ENCODE measurements at regions not wholly inside any gene's neighbourhood (a gene's known extent, or its start where the extent isn't known, plus 50 kb on each side); places are given as distances from the start of the nearest gene placed in this dataset.

GRCh38 chr12:125684968-125685790 lies 619.9 kb downstream of the AACS start (continued):
- TF ChIP-seq, protein P1, sequence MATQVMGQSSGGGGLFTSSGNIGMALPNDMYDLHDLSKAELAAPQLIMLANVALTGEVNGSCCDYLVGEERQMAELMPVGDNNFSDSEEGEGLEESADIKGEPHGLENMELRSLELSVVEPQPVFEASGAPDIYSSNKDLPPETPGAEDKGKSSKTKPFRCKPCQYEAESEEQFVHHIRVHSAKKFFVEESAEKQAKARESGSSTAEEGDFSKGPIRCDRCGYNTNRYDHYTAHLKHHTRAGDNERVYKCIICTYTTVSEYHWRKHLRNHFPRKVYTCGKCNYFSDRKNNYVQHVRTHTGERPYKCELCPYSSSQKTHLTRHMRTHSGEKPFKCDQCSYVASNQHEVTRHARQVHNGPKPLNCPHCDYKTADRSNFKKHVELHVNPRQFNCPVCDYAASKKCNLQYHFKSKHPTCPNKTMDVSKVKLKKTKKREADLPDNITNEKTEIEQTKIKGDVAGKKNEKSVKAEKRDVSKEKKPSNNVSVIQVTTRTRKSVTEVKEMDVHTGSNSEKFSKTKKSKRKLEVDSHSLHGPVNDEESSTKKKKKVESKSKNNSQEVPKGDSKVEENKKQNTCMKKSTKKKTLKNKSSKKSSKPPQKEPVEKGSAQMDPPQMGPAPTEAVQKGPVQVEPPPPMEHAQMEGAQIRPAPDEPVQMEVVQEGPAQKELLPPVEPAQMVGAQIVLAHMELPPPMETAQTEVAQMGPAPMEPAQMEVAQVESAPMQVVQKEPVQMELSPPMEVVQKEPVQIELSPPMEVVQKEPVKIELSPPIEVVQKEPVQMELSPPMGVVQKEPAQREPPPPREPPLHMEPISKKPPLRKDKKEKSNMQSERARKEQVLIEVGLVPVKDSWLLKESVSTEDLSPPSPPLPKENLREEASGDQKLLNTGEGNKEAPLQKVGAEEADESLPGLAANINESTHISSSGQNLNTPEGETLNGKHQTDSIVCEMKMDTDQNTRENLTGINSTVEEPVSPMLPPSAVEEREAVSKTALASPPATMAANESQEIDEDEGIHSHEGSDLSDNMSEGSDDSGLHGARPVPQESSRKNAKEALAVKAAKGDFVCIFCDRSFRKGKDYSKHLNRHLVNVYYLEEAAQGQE (IDR thresholded peaks at IDR 0.05; ENCODE audit: unreplicated experiment): no peak
- TF ChIP-seq ETS1 (IDR thresholded peaks at IDR 0.05): no peak
- TF ChIP-seq POLR2AphosphoS5 (IDR thresholded peaks at IDR 0.05; ENCODE audit: low read depth): no peak
- no peak for TF ChIP-seq EZH2 (IDR thresholded peaks at IDR 0.05; ENCODE audit: low read depth, unreplicated experiment)
- TF ChIP-seq NANOG (IDR thresholded peaks at IDR 0.05; ENCODE audit: borderline replicate concordance): no peak

GRCh38 chr12:125685915-125686314 lies 620.7 kb downstream of the AACS start:
- H3K79me2 ChIP-seq (replicated peaks; ENCODE audit: insufficient read depth): no peaks in the 10 kb centered on the region
- ATAC-seq (no peak), DNase-seq (ENCODE audit: low spot score) (no peak)
- H3K36me3 ChIP-seq (ENCODE audit: insufficient read depth): no peaks in the 10 kb centered on the region
- H3K9me2 ChIP-seq (ENCODE audit: insufficient read depth): no peaks in the 10 kb centered on the region
- Mint-ChIP-seq H3K4me3 (no peak overlapping the region), H3K9me3 (peaks cover 54% of the 10 kb centered on the region), H3K4me1 (no peaks in the 10 kb centered on the region; the same call in 2 of the 3 replicates), H3K27ac (no peak overlapping the region), H3K27me3 (ENCODE audit: insufficient read depth, low read depth, poor library complexity) (peaks cover 6% of the 10 kb centered on the region), H3K36me3 (ENCODE audit: low read depth) (peaks cover 16% of the 10 kb centered on the region)
- no peaks in the 10 kb centered on the region for H3F3A ChIP-seq (replicated peaks; ENCODE audit: low read depth)
- TF ChIP-seq NANOG (IDR thresholded peaks at IDR 0.05; ENCODE audit: borderline replicate concordance): no peak
- TF ChIP-seq EZH2 (IDR thresholded peaks at IDR 0.05; ENCODE audit: low read depth, unreplicated experiment): no peak
- TF ChIP-seq, protein P2, sequence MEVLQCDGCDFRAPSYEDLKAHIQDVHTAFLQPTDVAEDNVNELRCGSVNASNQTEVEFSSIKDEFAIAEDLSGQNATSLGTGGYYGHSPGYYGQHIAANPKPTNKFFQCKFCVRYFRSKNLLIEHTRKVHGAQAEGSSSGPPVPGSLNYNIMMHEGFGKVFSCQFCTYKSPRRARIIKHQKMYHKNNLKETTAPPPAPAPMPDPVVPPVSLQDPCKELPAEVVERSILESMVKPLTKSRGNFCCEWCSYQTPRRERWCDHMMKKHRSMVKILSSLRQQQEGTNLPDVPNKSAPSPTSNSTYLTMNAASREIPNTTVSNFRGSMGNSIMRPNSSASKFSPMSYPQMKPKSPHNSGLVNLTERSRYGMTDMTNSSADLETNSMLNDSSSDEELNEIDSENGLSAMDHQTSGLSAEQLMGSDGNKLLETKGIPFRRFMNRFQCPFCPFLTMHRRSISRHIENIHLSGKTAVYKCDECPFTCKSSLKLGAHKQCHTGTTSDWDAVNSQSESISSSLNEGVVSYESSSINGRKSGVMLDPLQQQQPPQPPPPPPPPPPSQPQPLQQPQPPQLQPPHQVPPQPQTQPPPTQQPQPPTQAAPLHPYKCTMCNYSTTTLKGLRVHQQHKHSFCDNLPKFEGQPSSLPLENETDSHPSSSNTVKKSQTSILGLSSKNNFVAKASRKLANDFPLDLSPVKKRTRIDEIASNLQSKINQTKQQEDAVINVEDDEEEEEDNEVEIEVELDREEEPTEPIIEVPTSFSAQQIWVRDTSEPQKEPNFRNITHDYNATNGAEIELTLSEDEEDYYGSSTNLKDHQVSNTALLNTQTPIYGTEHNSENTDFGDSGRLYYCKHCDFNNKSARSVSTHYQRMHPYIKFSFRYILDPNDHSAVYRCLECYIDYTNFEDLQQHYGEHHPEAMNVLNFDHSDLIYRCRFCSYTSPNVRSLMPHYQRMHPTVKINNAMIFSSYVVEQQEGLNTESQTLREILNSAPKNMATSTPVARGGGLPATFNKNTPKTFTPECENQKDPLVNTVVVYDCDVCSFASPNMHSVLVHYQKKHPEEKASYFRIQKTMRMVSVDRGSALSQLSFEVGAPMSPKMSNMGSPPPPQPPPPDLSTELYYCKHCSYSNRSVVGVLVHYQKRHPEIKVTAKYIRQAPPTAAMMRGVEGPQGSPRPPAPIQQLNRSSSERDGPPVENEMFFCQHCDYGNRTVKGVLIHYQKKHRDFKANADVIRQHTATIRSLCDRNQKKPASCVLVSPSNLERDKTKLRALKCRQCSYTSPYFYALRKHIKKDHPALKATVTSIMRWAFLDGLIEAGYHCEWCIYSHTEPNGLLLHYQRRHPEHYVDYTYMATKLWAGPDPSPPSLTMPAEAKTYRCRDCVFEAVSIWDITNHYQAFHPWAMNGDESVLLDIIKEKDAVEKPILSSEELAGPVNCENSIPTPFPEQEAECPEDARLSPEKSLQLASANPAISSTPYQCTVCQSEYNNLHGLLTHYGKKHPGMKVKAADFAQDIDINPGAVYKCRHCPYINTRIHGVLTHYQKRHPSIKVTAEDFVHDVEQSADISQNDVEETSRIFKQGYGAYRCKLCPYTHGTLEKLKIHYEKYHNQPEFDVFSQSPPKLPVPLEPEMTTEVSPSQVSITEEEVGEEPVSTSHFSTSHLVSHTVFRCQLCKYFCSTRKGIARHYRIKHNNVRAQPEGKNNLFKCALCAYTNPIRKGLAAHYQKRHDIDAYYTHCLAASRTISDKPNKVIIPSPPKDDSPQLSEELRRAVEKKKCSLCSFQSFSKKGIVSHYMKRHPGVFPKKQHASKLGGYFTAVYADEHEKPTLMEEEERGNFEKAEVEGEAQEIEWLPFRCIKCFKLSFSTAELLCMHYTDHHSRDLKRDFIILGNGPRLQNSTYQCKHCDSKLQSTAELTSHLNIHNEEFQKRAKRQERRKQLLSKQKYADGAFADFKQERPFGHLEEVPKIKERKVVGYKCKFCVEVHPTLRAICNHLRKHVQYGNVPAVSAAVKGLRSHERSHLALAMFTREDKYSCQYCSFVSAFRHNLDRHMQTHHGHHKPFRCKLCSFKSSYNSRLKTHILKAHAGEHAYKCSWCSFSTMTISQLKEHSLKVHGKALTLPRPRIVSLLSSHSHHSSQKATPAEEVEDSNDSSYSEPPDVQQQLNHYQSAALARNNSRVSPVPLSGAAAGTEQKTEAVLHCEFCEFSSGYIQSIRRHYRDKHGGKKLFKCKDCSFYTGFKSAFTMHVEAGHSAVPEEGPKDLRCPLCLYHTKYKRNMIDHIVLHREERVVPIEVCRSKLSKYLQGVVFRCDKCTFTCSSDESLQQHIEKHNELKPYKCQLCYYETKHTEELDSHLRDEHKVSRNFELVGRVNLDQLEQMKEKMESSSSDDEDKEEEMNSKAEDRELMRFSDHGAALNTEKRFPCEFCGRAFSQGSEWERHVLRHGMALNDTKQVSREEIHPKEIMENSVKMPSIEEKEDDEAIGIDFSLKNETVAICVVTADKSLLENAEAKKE (CRISPR knock-in tag; IDR thresholded peaks at IDR 0.05): no peak
- TF ChIP-seq, protein P1 (IDR thresholded peaks at IDR 0.05; ENCODE audit: unreplicated experiment): no peak
- no peak for TF ChIP-seq CREB1 (CRISPR knock-in tag; IDR thresholded peaks at IDR 0.05; ENCODE audit: low read depth)
- H2AFZ ChIP-seq: no peak overlapping the region
- H3K4me2 ChIP-seq: no peak overlapping the region
- H3K27ac ChIP-seq (ENCODE audit: low read depth): no peak overlapping the region
- 0 out of 2 replicates have a peak, but pooled peaks cover 3% of the 10 kb centered on the region for H3K27me3 ChIP-seq (ENCODE audit: insufficient read depth)
- no peaks in the 10 kb centered on the region for H3K4me1 ChIP-seq (ENCODE audit: insufficient read depth)
- no peaks in the 10 kb centered on the region for H4K20me1 ChIP-seq (replicated peaks; ENCODE audit: insufficient read depth)
- H3K4me3 ChIP-seq: no peak overlapping the region
